GM19372 (cell line): ENCODE measurements at regions not wholly inside any gene's neighbourhood (a gene's known extent, or its start where the extent isn't known, plus 50 kb on each side); places are given as distances from the start of the nearest gene placed in this dataset.
"Not testable (repeated sequence)": the region's sequence is repeated elsewhere in the genome, so short reads cannot be mapped to it uniquely, and the experiment has no call there.

Experiments used
- ATAC-seq: cut with Tn5 transposase; IDR thresholded peaks from one replicate; pipeline ENCODE4 v1.9.1; 2021; ENCODE audit warnings: mild to moderate bottlenecking, low read depth, moderate library complexity; ENCODE audit not compliant: unreplicated experiment

GRCh38 chr3:94314218-94314883 lies 251.5 kb downstream of the NSUN3 start:
- ATAC-seq: no peak

DNA sequence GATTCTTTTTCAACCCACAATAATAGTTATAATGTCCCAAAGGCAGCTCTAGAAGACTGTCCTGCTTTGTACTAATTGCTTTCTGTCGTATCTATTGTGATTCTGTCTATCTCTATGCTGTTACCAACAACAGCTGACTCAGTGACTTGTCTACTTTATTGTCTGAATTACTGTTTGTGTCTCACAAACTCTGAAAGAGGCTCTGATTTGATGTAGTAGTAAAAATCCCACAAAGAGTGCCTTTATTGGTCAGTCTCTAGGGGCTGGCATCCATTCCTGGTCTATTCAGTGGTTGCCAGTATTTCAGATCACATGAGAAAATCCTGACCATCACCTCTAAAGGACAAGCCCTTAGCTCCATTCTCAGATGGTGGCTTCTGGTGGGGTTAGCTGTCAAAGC lies 254.2 kb downstream of the NSUN3 start:
- no peak for ATAC-seq

DNA sequence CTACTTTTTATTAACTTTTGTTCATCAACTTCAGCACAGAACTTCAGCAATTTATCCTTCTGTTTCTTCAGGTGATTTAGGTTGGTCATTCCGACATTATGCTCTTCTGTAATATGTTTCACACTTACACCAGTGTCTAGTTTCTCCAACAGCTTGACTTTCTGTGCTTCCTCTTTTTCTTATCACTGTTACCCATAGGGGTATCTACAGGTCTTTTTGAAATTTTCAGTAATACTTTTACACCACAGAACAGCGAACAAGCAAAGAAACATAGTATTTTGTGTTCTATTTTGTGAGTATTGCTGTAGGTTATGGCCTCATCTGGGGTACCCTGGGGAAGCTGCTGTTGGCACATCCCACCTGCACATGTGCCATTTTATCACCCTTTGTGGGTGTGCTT lies 260.7 kb downstream of the NSUN3 start:
- no peak for ATAC-seq

DNA sequence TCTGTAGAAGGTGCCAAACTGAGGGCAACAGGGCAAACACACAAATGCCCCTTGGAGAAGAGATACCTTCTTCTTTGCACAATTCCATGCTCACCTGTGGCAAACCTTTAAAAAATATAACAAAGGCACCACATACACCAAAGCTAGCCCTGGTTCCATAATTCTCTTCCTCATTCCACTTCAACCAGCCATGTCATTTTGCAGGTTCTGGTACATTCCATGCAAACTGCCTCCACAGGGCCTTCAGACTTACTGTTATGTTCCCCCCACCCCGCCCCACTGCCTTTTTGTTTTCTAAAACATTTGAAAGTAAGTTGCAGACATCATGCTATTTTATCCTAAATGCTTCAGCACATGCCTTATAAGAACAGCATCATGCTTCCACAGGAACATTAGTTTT lies 269.0 kb downstream of the NSUN3 start:
- no peak for ATAC-seq

GRCh38 chr3:94336046-94336753 lies 273.3 kb downstream of the NSUN3 start:
- ATAC-seq: no peak

DNA sequence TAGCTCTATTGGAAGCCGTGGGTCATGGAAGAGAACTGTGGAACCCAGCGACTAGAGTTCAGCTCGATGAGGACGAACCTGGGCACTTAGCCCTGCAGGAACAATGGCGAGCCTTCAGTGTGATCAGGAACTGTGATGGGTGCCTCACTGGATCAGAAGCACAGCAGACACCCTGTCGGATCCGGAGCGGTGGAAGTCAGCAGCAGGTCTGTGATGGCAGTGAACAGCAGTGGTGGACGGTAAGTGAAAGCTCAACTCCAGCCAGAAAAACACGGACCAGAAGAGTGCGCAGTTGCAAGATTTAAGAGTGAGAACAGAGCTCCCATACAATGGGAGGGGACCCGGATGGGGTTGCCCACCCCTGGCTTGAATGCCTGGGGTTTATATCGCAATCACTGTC lies 282.2 kb downstream of the NSUN3 start:
- ATAC-seq: no peak

GRCh38 chr3:94349310-94349878 lies 286.5 kb downstream of the NSUN3 start:
- no peak for ATAC-seq

- no peak for ATAC-seq
These were observed 293.7 kb downstream of the NSUN3 start for GRCh38 chr3:94356581-94356980.

DNA sequence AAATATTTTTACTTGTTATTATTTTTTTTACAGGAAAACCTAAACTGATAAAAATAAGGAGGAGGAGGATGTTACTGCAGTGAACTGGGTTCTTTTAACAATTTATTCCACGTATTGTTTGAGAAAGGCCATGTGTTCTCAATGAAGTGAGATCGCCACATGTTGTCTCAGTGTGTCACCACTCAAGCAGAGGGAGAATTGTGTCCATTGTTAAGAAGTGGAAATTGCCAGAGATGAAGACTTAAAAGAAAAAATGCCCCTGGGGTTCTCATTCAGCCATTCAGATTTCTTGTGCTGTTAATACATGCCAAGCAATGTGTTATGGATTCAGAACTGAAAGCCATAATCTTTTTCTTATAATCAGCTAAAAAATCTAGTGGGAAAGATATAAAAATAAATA lies 297.1 kb downstream of the NSUN3 start:
- no peak for ATAC-seq

- no peak for ATAC-seq
These were observed 298.1 kb downstream of the NSUN3 start for GRCh38 chr3:94360987-94361386.

DNA sequence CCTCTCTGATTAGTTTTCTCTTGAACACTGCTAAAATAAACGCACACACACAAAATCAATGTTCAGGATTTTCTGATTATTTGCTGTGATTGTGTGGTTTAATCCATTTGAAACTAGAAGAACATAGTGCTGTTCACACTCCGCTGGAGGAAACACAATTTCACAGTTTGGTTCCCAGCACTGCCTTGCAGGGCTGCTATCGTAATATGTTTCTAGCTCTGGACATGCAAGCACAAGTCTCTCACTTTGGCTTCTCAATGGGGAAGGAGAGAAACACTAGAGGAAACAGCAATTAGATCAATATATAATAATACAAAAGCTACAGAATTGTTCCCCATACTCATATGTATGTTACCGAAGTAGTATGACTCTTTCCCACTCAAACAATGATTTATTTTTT lies 299.5 kb downstream of the NSUN3 start:
- no peak for ATAC-seq

DNA sequence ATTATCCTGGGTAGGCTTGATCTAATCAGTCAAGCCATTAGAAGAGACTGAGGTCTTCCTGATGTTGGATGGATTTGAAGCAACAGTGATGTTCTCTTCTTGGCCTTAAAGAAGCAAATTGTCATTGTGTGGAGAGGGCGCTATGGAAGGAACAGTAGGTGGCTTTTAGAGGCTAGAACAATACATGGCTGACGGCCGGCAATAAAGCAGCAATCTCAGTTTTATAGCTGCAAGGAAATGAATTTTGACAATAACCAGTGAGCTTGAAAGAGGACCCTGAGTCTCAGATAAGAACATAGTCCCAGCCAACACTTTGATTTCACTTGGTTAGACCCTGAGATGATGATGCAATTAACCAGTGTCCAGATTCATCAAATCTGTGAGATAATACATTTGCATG lies 302.1 kb downstream of the NSUN3 start:
- no peak for ATAC-seq

GRCh38 chr3:94372026-94372425 lies 309.2 kb downstream of the NSUN3 start:
- no peak for ATAC-seq

GRCh38 chr3:94373456-94373855 lies 310.6 kb downstream of the NSUN3 start:
- ATAC-seq: no peak

- ATAC-seq: no peak
These were observed 311.7 kb downstream of the NSUN3 start for GRCh38 chr3:94374439-94375161.

DNA sequence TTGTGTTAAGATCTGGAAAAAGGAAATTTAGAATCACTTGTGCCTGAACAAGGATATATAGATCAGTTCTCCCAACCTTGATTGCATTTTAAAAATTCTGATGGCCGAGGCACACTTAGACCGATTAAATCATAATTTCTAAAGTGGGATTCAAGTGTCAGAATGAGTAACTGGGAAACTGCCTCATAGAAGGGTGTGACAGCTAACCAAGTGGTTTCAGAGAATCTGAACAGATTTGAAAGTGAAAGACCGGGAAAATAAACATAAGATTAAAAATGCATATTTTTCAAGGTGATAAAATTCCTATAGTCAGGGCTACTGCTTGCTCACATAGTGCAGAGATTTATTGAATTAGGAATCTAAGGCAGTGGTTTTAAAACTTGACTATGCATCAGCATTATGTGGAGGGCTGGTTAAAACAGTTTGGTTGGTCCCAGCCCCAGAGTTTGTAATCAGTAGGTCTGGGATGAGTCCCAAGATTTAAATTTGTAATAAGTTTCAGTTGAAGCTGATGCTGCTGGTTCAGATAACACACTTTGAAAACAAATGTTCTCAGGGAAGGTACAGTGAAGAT lies 314.3 kb downstream of the NSUN3 start:
- not testable (repeated sequence) for ATAC-seq

GRCh38 chr3:94377863-94378262 lies 315.0 kb downstream of the NSUN3 start:
- ATAC-seq: not testable (repeated sequence)

DNA sequence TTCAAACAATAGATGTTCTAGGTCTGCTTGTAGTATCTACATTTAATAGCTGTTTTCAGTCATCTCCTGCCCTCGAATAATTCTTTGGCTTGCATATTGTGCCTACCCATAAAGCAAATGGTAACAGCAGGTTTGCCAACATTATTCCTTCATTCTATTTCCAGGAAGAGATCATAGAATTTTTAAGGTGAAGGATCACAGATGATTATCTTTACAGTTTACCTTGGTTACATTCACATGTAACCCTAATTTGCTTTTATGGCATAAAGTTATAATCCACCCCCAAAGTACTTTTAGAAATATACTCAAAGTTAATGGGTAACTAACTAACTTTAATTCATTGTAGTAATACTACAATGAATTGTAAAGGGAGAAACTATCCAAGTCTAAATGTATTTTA lies 315.5 kb downstream of the NSUN3 start:
- no peak for ATAC-seq

- ATAC-seq: no peak
These were observed 316.4 kb downstream of the NSUN3 start for GRCh38 chr3:94379264-94379663.

DNA sequence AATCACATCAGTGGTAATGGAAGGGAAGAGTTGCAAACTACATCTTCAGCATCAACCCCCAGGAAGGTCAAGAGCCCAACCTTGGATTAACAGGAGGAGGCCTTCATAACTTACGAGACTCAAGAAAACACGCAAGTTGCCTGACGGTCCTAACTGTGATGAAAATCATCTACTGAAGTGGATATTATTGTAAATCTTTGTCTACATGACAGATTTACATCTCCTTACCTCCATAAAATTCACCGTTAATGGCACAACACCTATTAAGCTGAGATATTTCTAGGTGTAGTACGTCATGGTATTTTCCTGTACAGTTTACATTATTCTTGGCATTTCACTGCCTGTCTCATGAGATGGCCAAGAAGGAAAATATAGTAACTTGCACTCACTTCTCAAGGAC lies 332.0 kb downstream of the NSUN3 start:
- no peak for ATAC-seq

DNA sequence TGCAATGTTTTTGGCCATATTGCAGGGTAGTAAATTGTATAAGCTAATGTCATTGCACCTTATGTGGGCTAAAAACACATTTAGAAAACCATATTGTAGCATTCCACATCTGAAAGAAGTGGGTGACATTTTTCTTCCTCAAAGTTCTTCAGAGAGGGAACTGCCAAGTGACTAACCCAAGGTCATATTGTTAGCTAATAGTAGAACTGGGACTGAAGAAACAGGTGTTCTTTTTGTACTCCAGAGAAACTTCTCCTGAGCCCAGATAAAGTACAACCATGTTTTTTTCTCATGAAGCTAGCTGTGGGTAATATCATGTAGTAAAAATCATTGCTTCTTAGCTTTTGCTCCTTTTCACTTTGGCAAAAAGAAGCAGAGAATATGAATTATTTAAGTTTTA lies 333.0 kb downstream of the NSUN3 start:
- no peak for ATAC-seq
